ENCODE measurements at regions not wholly inside any gene's neighbourhood (a gene's known extent, or its start where the extent isn't known, plus 50 kb on each side); places are given as distances from the start of the nearest gene placed in this dataset.

DNA sequence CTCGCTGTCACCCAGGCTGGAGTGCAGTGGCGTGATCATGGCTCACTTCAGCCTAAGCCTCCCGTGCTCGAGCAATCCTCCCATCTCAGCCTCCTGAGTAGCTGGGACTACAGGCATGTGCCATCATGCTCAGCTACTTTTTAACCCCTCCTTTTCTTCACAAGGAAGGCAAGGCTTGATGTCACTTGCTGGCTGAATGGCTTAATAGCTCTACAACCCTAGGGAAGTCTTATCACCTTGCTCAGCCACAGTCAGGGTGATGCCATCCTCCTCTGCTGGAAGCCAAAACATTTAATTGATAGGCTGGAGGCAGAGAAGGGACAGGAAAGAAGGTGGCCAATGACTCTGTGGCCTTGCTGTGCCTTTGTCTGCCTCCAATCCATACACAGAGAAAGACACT is 131.9 kb downstream of the MED15 start:
- Histone ChIP-seq H3K4me1 (ENCODE audit: control insufficient read depth in 4 of 4, insufficient read depth in 4 of 4, low read length in 3 of 4) (no peaks in the 10 kb centered on the region), H3K4me3 (ENCODE audit: low read depth in 1 of 3, low read length in 3 of 3) (no peak overlapping the region), H3K27ac (ENCODE audit: low read depth in 1 of 2, low read length in 2 of 2) (no peak overlapping the region), H3K9ac (ENCODE audit: low read depth in 1 of 2, low read length in 2 of 2) (no peak overlapping the region), H3K9me3 (ENCODE audit: control insufficient read depth in 4 of 4, low read length in 3 of 4) (no peaks in the 10 kb centered on the region), H3K36me3 (ENCODE audit: control insufficient read depth in 4 of 4, insufficient read depth in 3 of 4, low read depth in 1 of 4, low read length in 3 of 4) (no peaks in the 10 kb centered on the region), H3K27me3 (ENCODE audit: control insufficient read depth in 4 of 4, insufficient read depth in 4 of 4, low read length in 3 of 4) (peaks cover 0 to 5% (median 0%) of the 10 kb centered on the region in 4 donors)
- 84% methylated on average over 4 of the region's 4 CpGs for WGBS
- TF ChIP-seq, protein P1, sequence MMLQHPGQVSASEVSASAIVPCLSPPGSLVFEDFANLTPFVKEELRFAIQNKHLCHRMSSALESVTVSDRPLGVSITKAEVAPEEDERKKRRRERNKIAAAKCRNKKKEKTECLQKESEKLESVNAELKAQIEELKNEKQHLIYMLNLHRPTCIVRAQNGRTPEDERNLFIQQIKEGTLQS (IDR thresholded peaks at IDR 0.05), result no peak
- TF ChIP-seq EGR1 (IDR thresholded peaks at IDR 0.05; ENCODE audit: low read depth in 2 of 2), result no peak
- DNase-seq (ENCODE audit: low spot score), result no peak

DNA sequence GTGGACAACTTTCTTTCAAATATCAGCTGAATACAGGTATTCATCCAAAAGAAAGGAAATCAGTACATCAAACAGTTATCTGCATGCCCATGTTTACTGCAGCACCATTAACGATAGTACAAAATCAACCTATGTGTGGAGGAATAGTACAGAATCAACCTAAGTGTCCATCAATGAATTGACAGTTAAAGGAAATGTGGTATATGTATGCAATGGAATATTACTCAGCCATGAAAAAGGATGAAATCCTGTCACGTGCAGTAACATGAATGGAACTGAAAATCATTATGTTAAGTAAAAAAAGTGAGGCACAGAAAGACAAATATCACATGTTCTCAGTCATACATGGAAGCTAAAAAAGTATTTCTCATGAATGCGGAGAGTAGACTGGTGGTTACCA is 132.3 kb downstream of the MED15 start:
- Histone ChIP-seq H3K27ac (ENCODE audit: low read depth in 1 of 2, low read length in 2 of 2) (no peak overlapping the region), H3K9ac (ENCODE audit: low read depth in 1 of 2, low read length in 2 of 2) (no peak overlapping the region), H3K27me3 (ENCODE audit: control insufficient read depth in 4 of 4, insufficient read depth in 4 of 4, low read length in 3 of 4) (peaks cover 0 to 5% (median 0%) of the 10 kb centered on the region in 4 donors), H3K4me3 (ENCODE audit: low read depth in 1 of 3, low read length in 3 of 3) (no peak overlapping the region), H3K36me3 (ENCODE audit: control insufficient read depth in 4 of 4, insufficient read depth in 3 of 4, low read depth in 1 of 4, low read length in 3 of 4) (no peaks in the 10 kb centered on the region), H3K4me1 (ENCODE audit: control insufficient read depth in 4 of 4, insufficient read depth in 4 of 4, low read length in 3 of 4) (no peaks in the 10 kb centered on the region), H3K9me3 (ENCODE audit: control insufficient read depth in 4 of 4, low read length in 3 of 4) (no peaks in the 10 kb centered on the region)
- WGBS, result 87% methylated on average over 3 of the region's 3 CpGs
- TF ChIP-seq SP1 (IDR thresholded peaks at IDR 0.05), result no peak
- no peak for TF ChIP-seq TAF1 (conservative IDR thresholded peaks at IDR 0.05)
- no peak for TF ChIP-seq HNF4G (IDR thresholded peaks at IDR 0.05)
- TF ChIP-seq YY1 (IDR thresholded peaks at IDR 0.05), result no peak
- no peak for TF ChIP-seq JUND (IDR thresholded peaks at IDR 0.05)
- TF ChIP-seq, protein P1 (IDR thresholded peaks at IDR 0.05), result no peak
- TF ChIP-seq HNF4A (conservative IDR thresholded peaks at IDR 0.05), result no peak
- TF ChIP-seq FOXA1 (IDR thresholded peaks at IDR 0.05), result no peak
- TF ChIP-seq, protein P2, sequence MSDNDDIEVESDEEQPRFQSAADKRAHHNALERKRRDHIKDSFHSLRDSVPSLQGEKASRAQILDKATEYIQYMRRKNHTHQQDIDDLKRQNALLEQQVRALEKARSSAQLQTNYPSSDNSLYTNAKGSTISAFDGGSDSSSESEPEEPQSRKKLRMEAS (IDR thresholded peaks at IDR 0.05), result no peak
- no peak for TF ChIP-seq NR2F2 (IDR thresholded peaks at IDR 0.05)
- no peak for TF ChIP-seq FOXA2 (IDR thresholded peaks at IDR 0.05)
- no peak for TF ChIP-seq RAD21 (IDR thresholded peaks at IDR 0.05)
- TF ChIP-seq, protein P3, sequence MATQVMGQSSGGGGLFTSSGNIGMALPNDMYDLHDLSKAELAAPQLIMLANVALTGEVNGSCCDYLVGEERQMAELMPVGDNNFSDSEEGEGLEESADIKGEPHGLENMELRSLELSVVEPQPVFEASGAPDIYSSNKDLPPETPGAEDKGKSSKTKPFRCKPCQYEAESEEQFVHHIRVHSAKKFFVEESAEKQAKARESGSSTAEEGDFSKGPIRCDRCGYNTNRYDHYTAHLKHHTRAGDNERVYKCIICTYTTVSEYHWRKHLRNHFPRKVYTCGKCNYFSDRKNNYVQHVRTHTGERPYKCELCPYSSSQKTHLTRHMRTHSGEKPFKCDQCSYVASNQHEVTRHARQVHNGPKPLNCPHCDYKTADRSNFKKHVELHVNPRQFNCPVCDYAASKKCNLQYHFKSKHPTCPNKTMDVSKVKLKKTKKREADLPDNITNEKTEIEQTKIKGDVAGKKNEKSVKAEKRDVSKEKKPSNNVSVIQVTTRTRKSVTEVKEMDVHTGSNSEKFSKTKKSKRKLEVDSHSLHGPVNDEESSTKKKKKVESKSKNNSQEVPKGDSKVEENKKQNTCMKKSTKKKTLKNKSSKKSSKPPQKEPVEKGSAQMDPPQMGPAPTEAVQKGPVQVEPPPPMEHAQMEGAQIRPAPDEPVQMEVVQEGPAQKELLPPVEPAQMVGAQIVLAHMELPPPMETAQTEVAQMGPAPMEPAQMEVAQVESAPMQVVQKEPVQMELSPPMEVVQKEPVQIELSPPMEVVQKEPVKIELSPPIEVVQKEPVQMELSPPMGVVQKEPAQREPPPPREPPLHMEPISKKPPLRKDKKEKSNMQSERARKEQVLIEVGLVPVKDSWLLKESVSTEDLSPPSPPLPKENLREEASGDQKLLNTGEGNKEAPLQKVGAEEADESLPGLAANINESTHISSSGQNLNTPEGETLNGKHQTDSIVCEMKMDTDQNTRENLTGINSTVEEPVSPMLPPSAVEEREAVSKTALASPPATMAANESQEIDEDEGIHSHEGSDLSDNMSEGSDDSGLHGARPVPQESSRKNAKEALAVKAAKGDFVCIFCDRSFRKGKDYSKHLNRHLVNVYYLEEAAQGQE (IDR thresholded peaks at IDR 0.05), result no peak
- no peak for TF ChIP-seq GABPA (IDR thresholded peaks at IDR 0.05 in 1 of 2, conservative IDR thresholded peaks at IDR 0.05 in 1 of 2)
- DNase-seq (ENCODE audit: low spot score), result no peak

DNA sequence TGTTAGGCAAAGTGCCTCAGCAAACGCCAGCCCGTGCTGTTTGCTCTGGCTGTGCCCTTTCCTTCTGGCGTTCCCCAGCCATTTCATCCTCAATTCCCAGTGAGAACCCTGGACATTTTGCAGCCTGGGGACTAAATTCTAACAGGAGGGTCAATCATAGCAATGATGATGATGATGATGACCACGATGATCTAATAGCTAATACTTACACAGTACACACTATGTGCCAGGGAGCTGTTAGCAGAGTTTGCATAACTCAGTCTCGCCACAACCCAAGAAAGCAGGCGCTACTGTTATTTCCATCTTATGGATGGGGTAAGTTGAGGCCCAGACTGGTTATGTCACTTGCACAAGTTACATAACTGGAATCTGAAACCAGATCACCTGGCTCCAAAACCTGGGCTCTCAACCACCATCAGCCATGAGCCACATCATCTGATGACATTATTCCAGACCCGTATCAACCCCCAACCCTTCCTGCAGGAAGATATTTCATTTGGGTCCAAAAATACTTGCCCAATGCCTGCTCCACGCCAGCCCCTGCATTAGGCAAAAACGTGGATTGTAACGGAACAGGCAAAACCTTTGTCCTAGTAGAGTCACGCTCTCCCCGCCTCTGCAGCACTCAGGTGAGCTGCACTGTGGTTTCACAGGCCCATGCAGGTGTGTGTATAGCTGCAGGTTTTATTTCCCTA is 132.6 kb upstream of the SERPIND1 start:
- Histone ChIP-seq H3K4me3 (ENCODE audit: low read depth in 1 of 3, low read length in 3 of 3) (no peak overlapping the region), H3K9ac (ENCODE audit: low read depth in 1 of 2, low read length in 2 of 2) (no peak overlapping the region), H3K4me1 (ENCODE audit: control insufficient read depth in 4 of 4, insufficient read depth in 4 of 4, low read length in 3 of 4) (no peaks in the 10 kb centered on the region), H3K36me3 (ENCODE audit: control insufficient read depth in 4 of 4, insufficient read depth in 3 of 4, low read depth in 1 of 4, low read length in 3 of 4) (no peaks in the 10 kb centered on the region), H3K27me3 (ENCODE audit: control insufficient read depth in 4 of 4, insufficient read depth in 4 of 4, low read length in 3 of 4) (peaks cover 0 to 5% (median 0%) of the 10 kb centered on the region in 4 donors), H3K9me3 (ENCODE audit: control insufficient read depth in 4 of 4, low read length in 3 of 4) (no peaks in the 10 kb centered on the region), H3K27ac (ENCODE audit: low read depth in 1 of 2, low read length in 2 of 2) (no peak overlapping the region)
- no peak for DNase-seq (ENCODE audit: low spot score)
- WGBS, result 66% methylated on average over 12 of the region's 12 CpGs
- no peak for TF ChIP-seq HNF4A (conservative IDR thresholded peaks at IDR 0.05)
- TF ChIP-seq GABPA (IDR thresholded peaks at IDR 0.05 in 1 of 2, conservative IDR thresholded peaks at IDR 0.05 in 1 of 2), result no peak
- no peak for TF ChIP-seq FOXA2 (IDR thresholded peaks at IDR 0.05)
- TF ChIP-seq YY1 (IDR thresholded peaks at IDR 0.05), result no peak
- no peak for TF ChIP-seq NR2F2 (IDR thresholded peaks at IDR 0.05)
- TF ChIP-seq JUND (IDR thresholded peaks at IDR 0.05), result no peak
- TF ChIP-seq FOXA1 (IDR thresholded peaks at IDR 0.05), result no peak
- TF ChIP-seq TAF1 (conservative IDR thresholded peaks at IDR 0.05), result no peak
- TF ChIP-seq, protein P2 (IDR thresholded peaks at IDR 0.05), result no peak
- TF ChIP-seq, protein P4, sequence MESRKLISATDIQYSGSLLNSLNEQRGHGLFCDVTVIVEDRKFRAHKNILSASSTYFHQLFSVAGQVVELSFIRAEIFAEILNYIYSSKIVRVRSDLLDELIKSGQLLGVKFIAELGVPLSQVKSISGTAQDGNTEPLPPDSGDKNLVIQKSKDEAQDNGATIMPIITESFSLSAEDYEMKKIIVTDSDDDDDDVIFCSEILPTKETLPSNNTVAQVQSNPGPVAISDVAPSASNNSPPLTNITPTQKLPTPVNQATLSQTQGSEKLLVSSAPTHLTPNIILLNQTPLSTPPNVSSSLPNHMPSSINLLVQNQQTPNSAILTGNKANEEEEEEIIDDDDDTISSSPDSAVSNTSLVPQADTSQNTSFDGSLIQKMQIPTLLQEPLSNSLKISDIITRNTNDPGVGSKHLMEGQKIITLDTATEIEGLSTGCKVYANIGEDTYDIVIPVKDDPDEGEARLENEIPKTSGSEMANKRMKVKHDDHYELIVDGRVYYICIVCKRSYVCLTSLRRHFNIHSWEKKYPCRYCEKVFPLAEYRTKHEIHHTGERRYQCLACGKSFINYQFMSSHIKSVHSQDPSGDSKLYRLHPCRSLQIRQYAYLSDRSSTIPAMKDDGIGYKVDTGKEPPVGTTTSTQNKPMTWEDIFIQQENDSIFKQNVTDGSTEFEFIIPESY (IDR thresholded peaks at IDR 0.05), result no peak
- TF ChIP-seq, protein P1 (IDR thresholded peaks at IDR 0.05), result no peak
- TF ChIP-seq, protein P5, sequence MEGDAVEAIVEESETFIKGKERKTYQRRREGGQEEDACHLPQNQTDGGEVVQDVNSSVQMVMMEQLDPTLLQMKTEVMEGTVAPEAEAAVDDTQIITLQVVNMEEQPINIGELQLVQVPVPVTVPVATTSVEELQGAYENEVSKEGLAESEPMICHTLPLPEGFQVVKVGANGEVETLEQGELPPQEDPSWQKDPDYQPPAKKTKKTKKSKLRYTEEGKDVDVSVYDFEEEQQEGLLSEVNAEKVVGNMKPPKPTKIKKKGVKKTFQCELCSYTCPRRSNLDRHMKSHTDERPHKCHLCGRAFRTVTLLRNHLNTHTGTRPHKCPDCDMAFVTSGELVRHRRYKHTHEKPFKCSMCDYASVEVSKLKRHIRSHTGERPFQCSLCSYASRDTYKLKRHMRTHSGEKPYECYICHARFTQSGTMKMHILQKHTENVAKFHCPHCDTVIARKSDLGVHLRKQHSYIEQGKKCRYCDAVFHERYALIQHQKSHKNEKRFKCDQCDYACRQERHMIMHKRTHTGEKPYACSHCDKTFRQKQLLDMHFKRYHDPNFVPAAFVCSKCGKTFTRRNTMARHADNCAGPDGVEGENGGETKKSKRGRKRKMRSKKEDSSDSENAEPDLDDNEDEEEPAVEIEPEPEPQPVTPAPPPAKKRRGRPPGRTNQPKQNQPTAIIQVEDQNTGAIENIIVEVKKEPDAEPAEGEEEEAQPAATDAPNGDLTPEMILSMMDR (IDR thresholded peaks at IDR 0.05; ENCODE audit: low read depth, low read length, missing input control), result no peak
- no peak for TF ChIP-seq EGR1 (IDR thresholded peaks at IDR 0.05; ENCODE audit: low read depth in 2 of 2)
- no peak for TF ChIP-seq RAD21 (IDR thresholded peaks at IDR 0.05)
- TF ChIP-seq HNF4G (IDR thresholded peaks at IDR 0.05), result no peak
